HepG2 (cell line): ENCODE measurements at regions not wholly inside any gene's neighbourhood (a gene's known extent, or its start where the extent isn't known, plus 50 kb on each side); places are given as distances from the start of the nearest gene placed in this dataset.

Experiments used
- ATAC-seq: fragments of 200-7000 bp; cut with Tn5 transposase; 3 replicates; pipeline ENCODE4 v1.9.1; 2020; ENCODE audit warnings: mild to moderate bottlenecking, moderate library complexity
- BruUV-seq: library from RNA; stranded (reverse); fragments of 400-500 nt; replicated peaks from 2 replicates; lab custom pipeline; 2021; lab: Mats Ljungman, UMichigan
- CTCF ChIA-PET: fragments of 300-600 bp; formaldehyde crosslinking; extraction: SDS; loops from one replicate; lab custom pipeline; 2021; ENCODE audit warnings: low total read pairs, inconsistent platforms, low intra/inter-chr PET ratio; lab: Yijun Ruan, JAX
- POLR2A ChIA-PET: fragments of 350-600 bp; sonication (Branson Sonifier 250); formaldehyde crosslinking; loops from one replicate; lab custom pipeline; 2020; ENCODE audit warnings: antibody characterized with exemption, inconsistent platforms; lab: Yijun Ruan, JAX
- DNase-seq: peaks from one replicate; pipeline ENCODE4 v3.0.0-alpha.2; 2015; ENCODE audit warnings: low spot score
- FAIRE-seq: peaks from 3 replicates; lab custom pipeline; 2011; peaks lifted over from hg19 to GRCh38; lab: Jason Lieb, UNC
- H2AFZ ChIP-seq: one replicate; pipeline ENCODE4 v1.6.1; 2011; ENCODE audit warnings: low read length, inconsistent platforms
- H3K27ac ChIP-seq: fragments of 300-600 bp; 3 replicates; pipeline ENCODE4 v1.8.0; 2011; ENCODE audit warnings: mixed run types, mild to moderate bottlenecking, mixed read lengths, low read length, inconsistent platforms; ENCODE audit not compliant: insufficient read depth; ENCODE audit errors: extremely low read length
- H3K27me3 ChIP-seq, 2 experiments: fragments of 200-600 bp in 1 of 2; 2 replicates in 1 of 2; 3 replicates in 1 of 2; pipeline versions ENCODE4 v1.6.0 to v1.8.0; 2011; ENCODE audit warnings: low read length in 2 of 2, mild to moderate bottlenecking in 2 of 2, moderate library complexity in 2 of 2, inconsistent platforms in 1 of 2; ENCODE audit not compliant: insufficient read depth in 2 of 2, control insufficient read depth in 1 of 2
- H3K36me3 ChIP-seq, 2 experiments: fragments of 200-600 bp in 1 of 2; replicated peaks in 1 of 2; 2 replicates in 1 of 2; 3 replicates in 1 of 2; pipeline versions ENCODE4 v1.5.1 to v1.8.0; 2011; ENCODE audit warnings: low read length in 2 of 2, inconsistent platforms in 1 of 2; ENCODE audit not compliant: insufficient read depth in 2 of 2, control insufficient read depth in 1 of 2
- H3K4me1 ChIP-seq: 2 replicates; pipeline ENCODE4 v1.5.1; 2012; ENCODE audit warnings: low read length, inconsistent platforms; ENCODE audit not compliant: insufficient read depth
- H3K4me2 ChIP-seq: 2 replicates; pipeline ENCODE4 v1.6.0; 2011; ENCODE audit warnings: low read depth, low read length, inconsistent platforms
- H3K4me3 ChIP-seq, 3 experiments: fragments of 200-600 bp in 1 of 3; sonication (generic), shearing (Covaris generic) in 1 of 3; replicated peaks in 1 of 3; 2 replicates each; pipeline ENCODE4 v1.5.1; 2011 to 2016; ENCODE audit warnings: low read length in 3 of 3, inconsistent platforms in 2 of 3, low read depth in 2 of 3, mild to moderate bottlenecking in 2 of 3, control low read depth in 1 of 3, mixed read lengths in 1 of 3; ENCODE audit not compliant: insufficient read depth in 1 of 3
- H3K79me2 ChIP-seq: one replicate; pipeline ENCODE4 v1.6.1; 2011; ENCODE audit warnings: low read length, inconsistent platforms; ENCODE audit not compliant: insufficient read depth
- H3K9ac ChIP-seq: 2 replicates; pipeline ENCODE4 v1.6.0; 2011; ENCODE audit warnings: mild to moderate bottlenecking, low read depth, low read length, inconsistent platforms; ENCODE audit not compliant: insufficient read depth
- H3K9me3 ChIP-seq: 2 replicates; pipeline ENCODE4 v1.5.1; 2012; ENCODE audit warnings: mild to moderate bottlenecking, low read length
- H4K20me1 ChIP-seq: 2 replicates; pipeline ENCODE4 v1.6.0; 2011; ENCODE audit warnings: inconsistent platforms, mild to moderate bottlenecking, low read length, moderate library complexity; ENCODE audit not compliant: insufficient read depth
- BCLAF1 ChIP-seq: fragments of 450-650 bp; IDR thresholded peaks from 2 replicates; pipeline ENCODE4 v1.6.1; 2017; ENCODE audit warnings: mild to moderate bottlenecking
- FOSL2 ChIP-seq: sonication (generic); formaldehyde crosslinking; IDR thresholded peaks from 2 replicates; pipeline ENCODE4 v1.4.0; 2020; ENCODE audit warnings: missing genetic modification reagents
- GABPA ChIP-seq, 2 experiments: IDR thresholded peaks; 2 replicates each; pipeline ENCODE4 v1.6.1; 2011 to 2016; ENCODE audit warnings: low read depth in 2 of 2, low read length in 1 of 2, missing biosample characterization in 1 of 2, missing genetic modification characterization in 1 of 2
- HMG20A ChIP-seq: IDR thresholded peaks from 2 replicates; pipeline ENCODE4 v1.6.1; 2016; ENCODE audit warnings: borderline replicate concordance
- JARID2 ChIP-seq: sonication (generic); formaldehyde crosslinking; IDR thresholded peaks from 2 replicates; pipeline ENCODE4 v1.8.1; 2023; ENCODE audit warnings: missing genetic modification reagents, inconsistent platforms; ENCODE audit not compliant: insufficient replicate concordance
- KAT2B ChIP-seq: fragments of 150-350 bp; IDR thresholded peaks from 2 replicates; pipeline ENCODE4 v1.6.1; 2014; ENCODE audit warnings: low read depth, low read length, borderline replicate concordance
- KAT8 ChIP-seq: IDR thresholded peaks from 2 replicates; pipeline ENCODE4 v1.6.1; 2016; ENCODE audit warnings: missing genetic modification reagents, missing compliant biosample characterization
- MED13 ChIP-seq: sonication (generic); formaldehyde crosslinking; IDR thresholded peaks from 2 replicates; pipeline ENCODE4 v1.5.0; 2020; ENCODE audit warnings: missing genetic modification reagents
- PLRG1 ChIP-seq: fragments of 450-650 bp; conservative IDR thresholded peaks from 2 replicates; pipeline ENCODE4 v1.6.1; 2016
- ZNF124 ChIP-seq: sonication (generic); formaldehyde crosslinking; IDR thresholded peaks from 2 replicates; pipeline ENCODE4 v1.4.0; 2020; ENCODE audit warnings: missing genetic modification reagents
- ZNF225 ChIP-seq: sonication (generic); formaldehyde crosslinking; IDR thresholded peaks from 2 replicates; pipeline ENCODE4 v1.4.0; 2020; ENCODE audit warnings: mild to moderate bottlenecking, missing genetic modification reagents
- ZNF317 ChIP-seq: sonication (generic); formaldehyde crosslinking; IDR thresholded peaks from 2 replicates; pipeline ENCODE4 v1.5.0; 2020; ENCODE audit warnings: mild to moderate bottlenecking, missing genetic modification reagents
- ZNF549 ChIP-seq: sonication (generic); formaldehyde crosslinking; IDR thresholded peaks from 2 replicates; pipeline ENCODE4 v1.5.0; 2020; ENCODE audit warnings: missing genetic modification reagents
- ZNF570 ChIP-seq: sonication (generic); formaldehyde crosslinking; IDR thresholded peaks from 2 replicates; pipeline ENCODE4 v1.4.0; 2020; ENCODE audit warnings: mild to moderate bottlenecking, missing genetic modification reagents, borderline replicate concordance
- ZNF614 ChIP-seq: IDR thresholded peaks from 2 replicates; pipeline ENCODE4 v1.6.1; 2018; ENCODE audit warnings: missing biosample characterization, missing genetic modification reagents, inconsistent platforms, borderline replicate concordance
- WGBS: methylation state at CpG from one replicate; pipeline ENCODE4 v1.1.6; 2017; ENCODE audit warnings: low lambda C conversion rate; 5-methylcytosine and 5-hydroxymethylcytosine counted together
- in situ Hi-C: cut with HindIII; loops from 2 replicates; pipeline ENCODE4 v1.10.0; 2017; ENCODE audit warnings: low pct_unique_long_range_greater_than_20kb; ENCODE audit not compliant: extremely low pct_ligation_motif_present
- intact Hi-C: fragments of 100-400 bp; cut with micrococcal nuclease; formaldehyde crosslinking; loops from one replicate; pipeline ENCODE4 v1.10.0; 2022; ENCODE audit not compliant: unreplicated experiment

GRCh38 chr7:132019703-132020102 is 463.3 kb upstream of the PODXL start (continued):
- no peak for TF ChIP-seq BCLAF1
- no peak for TF ChIP-seq ZNF124 (CRISPR knock-in tag)
- TF ChIP-seq ZNF549 (CRISPR knock-in tag): no peak
- TF ChIP-seq ZNF225 (CRISPR knock-in tag): no peak
- TF ChIP-seq HMG20A: no peak
- no peak for TF ChIP-seq JARID2 (CRISPR knock-in tag)
- TF ChIP-seq ZNF570 (CRISPR knock-in tag): no peak
- no peak for TF ChIP-seq KAT8 (CRISPR knock-in tag)
- TF ChIP-seq PLRG1: no peak
- TF ChIP-seq, all 625 proteins: peak for 0

- DNase-seq (no peak), ATAC-seq (no peak), FAIRE-seq (no peak)
- POLR2A ChIA-PET: no interaction called here
- Histone ChIP-seq H3K27ac (no peak overlapping the region), H3K4me1 (no peaks in the 10 kb centered on the region), H3K4me3 (no peak overlapping the region), H3K36me3 (no peaks in the 10 kb centered on the region), H3K79me2 (no peaks in the 10 kb centered on the region), H4K20me1 (no peaks in the 10 kb centered on the region), H3K9me3 (peaks cover 13% of the 10 kb centered on the region; the same call in 1 of the 2 replicates), H3K27me3 (no peaks in the 10 kb centered on the region), H3K9ac (no peak overlapping the region), H3K4me2 (no peak overlapping the region), H2AFZ (no peak overlapping the region)
- intact Hi-C loops: no loop called here
- WGBS: 0% methylated on average over 1 of the region's 4 CpGs
- no TSS peak for BruUV-seq
- in situ Hi-C loops: no loop called here
- CTCF ChIA-PET: no interaction called here
- TF ChIP-seq FOSL2 (CRISPR knock-in tag): no peak
- no peak for TF ChIP-seq ZNF317 (CRISPR knock-in tag)
- no peak for TF ChIP-seq MED13 (CRISPR knock-in tag)
- no peak for TF ChIP-seq ZNF614
- TF ChIP-seq KAT2B: no peak
- TF ChIP-seq GABPA (IDR thresholded peaks at IDR 0.05; ENCODE audit: low read depth, low read length): no peak
- TF ChIP-seq GABPA (CRISPR knock-in tag; IDR thresholded peaks at IDR 0.05; ENCODE audit: low read depth): no peak
Observed at GRCh38 chr7:132009778-132010177, 453.4 kb upstream of the PODXL start.
